ENCODE measurements at regions not wholly inside any gene's neighbourhood (a gene's known extent, or its start where the extent isn't known, plus 50 kb on each side); places are given as distances from the start of the nearest gene placed in this dataset.

- intact Hi-C loops (cut with DNase I; ENCODE audit: low total_unique reads), result no loop called here
- TF ChIP-seq POLR2A (IDR thresholded peaks at IDR 0.05), result no peak
- DNase-seq (ENCODE audit: low spot score in 2 of 2), result no peak
- 95 to 97% methylated on average over 4 of the region's 4 CpGs for WGBS, 2 donors
- H3K4me3 ChIP-seq (ENCODE audit: low read depth, poor library complexity, severe bottlenecking), result no peak overlapping the region
These were observed 129.4 kb downstream of the SCG2 start for GRCh38 chr2:223472771-223473170.

- TF ChIP-seq CTCF (IDR thresholded peaks at IDR 0.05), result no peak
- TF ChIP-seq POLR2A (IDR thresholded peaks at IDR 0.05), result no peak
These were observed 127.3 kb downstream of the SCG2 start for GRCh38 chr2:223474893-223475292.

GRCh38 chr2:223475901-223476300 lies 126.3 kb downstream of the SCG2 start:
- intact Hi-C loops (cut with DNase I; ENCODE audit: low total_unique reads), result no loop called here
- 81 to 87% methylated on average over 2 of the region's 2 CpGs for WGBS, 2 donors
- no peak overlapping the region for H3K4me3 ChIP-seq (ENCODE audit: low read depth, poor library complexity, severe bottlenecking)
- no peak for TF ChIP-seq POLR2A (IDR thresholded peaks at IDR 0.05)
- TF ChIP-seq CTCF (IDR thresholded peaks at IDR 0.05), result no peak
- DNase-seq (ENCODE audit: low spot score in 2 of 2), result no peak

More at GRCh38 chr2:223474893-223475292, 127.3 kb downstream of the SCG2 start:
- DNase-seq (ENCODE audit: low spot score in 2 of 2), result no peak
- 71 to 90% methylated on average over 2 of the region's 2 CpGs for WGBS, 2 donors
- no peak overlapping the region for H3K4me3 ChIP-seq (ENCODE audit: low read depth, poor library complexity, severe bottlenecking)
- intact Hi-C loops (cut with DNase I; ENCODE audit: low total_unique reads), result no loop called here

- H3K4me3 ChIP-seq (ENCODE audit: low read depth, poor library complexity, severe bottlenecking), result no peak overlapping the region
- TF ChIP-seq CTCF (IDR thresholded peaks at IDR 0.05) (no peak), POLR2A (IDR thresholded peaks at IDR 0.05) (no peak)
- 80 to 85% methylated on average over 1 of the region's 1 CpG for WGBS, 2 donors
- intact Hi-C loops (cut with DNase I; ENCODE audit: low total_unique reads), result no loop called here
- DNase-seq (ENCODE audit: low spot score in 2 of 2), result no peak
These were observed 124.8 kb downstream of the SCG2 start for GRCh38 chr2:223477318-223477717.

GRCh38 chr2:223481486-223481885 lies 120.7 kb downstream of the SCG2 start:
- 86 to 88% methylated on average over 5 of the region's 5 CpGs for WGBS, 2 donors
- no peak overlapping the region for H3K4me3 ChIP-seq (ENCODE audit: low read depth, poor library complexity, severe bottlenecking)
- no peak for DNase-seq (ENCODE audit: low spot score in 2 of 2)
- intact Hi-C loops (cut with DNase I; ENCODE audit: low total_unique reads), result no loop called here
- TF ChIP-seq CTCF (IDR thresholded peaks at IDR 0.05), result no peak
- TF ChIP-seq POLR2A (IDR thresholded peaks at IDR 0.05), result no peak

- no peak overlapping the region for H3K4me3 ChIP-seq (ENCODE audit: low read depth, poor library complexity, severe bottlenecking)
- no peak for DNase-seq (ENCODE audit: low spot score in 2 of 2)
- no peak for TF ChIP-seq CTCF (IDR thresholded peaks at IDR 0.05)
- TF ChIP-seq POLR2A (IDR thresholded peaks at IDR 0.05), result no peak
- intact Hi-C loops (cut with DNase I; ENCODE audit: low total_unique reads), result no loop called here
These were observed 115.4 kb downstream of the SCG2 start for GRCh38 chr2:223486751-223487150.
